Esophagus (tissue), 2 donors: ENCODE measurements at regions not wholly inside any gene's neighbourhood (a gene's known extent, or its start where the extent isn't known, plus 50 kb on each side); places are given as distances from the start of the nearest gene placed in this dataset.

ENCODE experiments used
- H3K27ac ChIP-seq, 2 donors: one replicate each; pipeline ENCODE4 v1.5.1; 2013; ENCODE audit warnings: low read depth in 2 of 2, mild to moderate bottlenecking in 2 of 2, inconsistent platforms in 1 of 2, low read length in 1 of 2, moderate library complexity in 1 of 2
- H3K27me3 ChIP-seq, 2 donors: one replicate each; pipeline ENCODE4 v1.6.1; 2013; ENCODE audit warnings: low read length in 2 of 2, control low read depth in 1 of 2, mild to moderate bottlenecking in 1 of 2; ENCODE audit not compliant: insufficient read depth in 2 of 2, control insufficient read depth in 1 of 2
- H3K36me3 ChIP-seq, 2 donors: one replicate each; pipeline ENCODE4 v1.6.1; 2013; ENCODE audit warnings: low read length in 1 of 2; ENCODE audit not compliant: control insufficient read depth in 2 of 2, insufficient read depth in 2 of 2
- H3K4me1 ChIP-seq, 2 donors: one replicate each; pipeline ENCODE4 v1.6.1; 2013; ENCODE audit warnings: low read length in 1 of 2; ENCODE audit not compliant: control insufficient read depth in 2 of 2, insufficient read depth in 2 of 2
- H3K4me3 ChIP-seq, 2 donors: one replicate each; pipeline ENCODE4 v1.5.1; 2013; ENCODE audit warnings: low read length in 2 of 2, mild to moderate bottlenecking in 2 of 2, low read depth in 1 of 2, moderate library complexity in 1 of 2
- H3K9me3 ChIP-seq, 2 donors: one replicate each; pipeline ENCODE4 v1.6.1; 2013; ENCODE audit warnings: mild to moderate bottlenecking in 2 of 2, low read depth in 1 of 2, low read length in 1 of 2, moderate library complexity in 1 of 2; ENCODE audit not compliant: control insufficient read depth in 2 of 2, insufficient read depth in 1 of 2
- WGBS, 2 donors: extraction: QIAGEN DNeasy Blood & Tissue Kit; methylation state at CpG; one replicate each; pipeline ENCODE4 v1.1.7; 2013; 5-methylcytosine and 5-hydroxymethylcytosine counted together
- donor health status: healthy with polysubstance abuse.
- donor health status: Bipolar disorder and iron deficiency.

DNA sequence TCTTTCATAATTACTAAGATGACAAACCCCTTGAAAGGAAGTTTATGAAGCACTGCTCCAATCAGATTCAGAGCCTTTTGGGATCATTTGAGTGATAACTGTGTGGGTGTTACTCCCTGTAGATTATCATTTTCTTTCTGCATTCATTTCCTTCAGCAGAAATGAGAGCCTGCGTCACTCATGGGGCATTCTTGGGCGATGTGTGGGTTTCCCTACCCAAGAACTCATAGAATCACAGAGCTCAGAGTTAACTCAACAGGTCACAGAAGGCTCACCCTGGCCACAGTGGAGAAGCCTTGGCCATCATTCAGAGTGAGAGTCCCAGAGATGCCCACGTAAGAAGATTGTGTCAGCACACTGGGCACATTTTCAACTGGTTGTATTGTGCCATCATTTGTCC, 401.9 kb downstream of the TLE4 start:
- Histone ChIP-seq H3K4me3 (no peak overlapping the region), H3K27ac (no peak overlapping the region), H3K9me3 (no peaks in the 10 kb centered on the region), H3K27me3 (no peaks in the 10 kb centered on the region), H3K36me3 (no peaks in the 10 kb centered on the region), H3K4me1 (no peaks in the 10 kb centered on the region)
- WGBS, 2 donors: 88 to 94% methylated on average over 3 of the region's 3 CpGs

DNA sequence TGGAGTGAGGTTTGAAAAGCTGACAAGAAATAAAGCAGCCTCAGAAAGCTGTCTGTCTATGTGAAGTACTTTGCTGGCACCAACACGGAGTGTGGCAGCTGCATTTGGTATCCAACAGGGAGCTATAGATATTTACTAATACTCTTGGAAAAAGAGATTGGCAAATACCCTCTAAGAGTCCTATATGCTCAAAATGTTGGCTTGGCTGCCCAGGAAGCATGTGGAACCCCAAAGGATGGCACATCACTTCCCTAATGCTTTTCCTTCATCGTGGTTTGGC, 398.3 kb downstream of the TLE4 start:
- Histone ChIP-seq H3K27me3 (no peaks in the 10 kb centered on the region), H3K4me3 (no peak overlapping the region), H3K9me3 (no peaks in the 10 kb centered on the region), H3K36me3 (no peaks in the 10 kb centered on the region), H3K4me1 (no peaks in the 10 kb centered on the region), H3K27ac (no peak overlapping the region)
- 85 to 90% methylated on average over 2 of the region's 2 CpGs for WGBS, 2 donors

GRCh38 chr9:79969393-79970145, 397.8 kb downstream of the TLE4 start:
- 81 to 85% methylated on average over 3 of the region's 3 CpGs for WGBS, 2 donors
- Histone ChIP-seq H3K36me3 (no peaks in the 10 kb centered on the region), H3K4me3 (no peak overlapping the region), H3K27me3 (no peaks in the 10 kb centered on the region), H3K27ac (no peak overlapping the region), H3K9me3 (no peaks in the 10 kb centered on the region), H3K4me1 (no peaks in the 10 kb centered on the region)

DNA sequence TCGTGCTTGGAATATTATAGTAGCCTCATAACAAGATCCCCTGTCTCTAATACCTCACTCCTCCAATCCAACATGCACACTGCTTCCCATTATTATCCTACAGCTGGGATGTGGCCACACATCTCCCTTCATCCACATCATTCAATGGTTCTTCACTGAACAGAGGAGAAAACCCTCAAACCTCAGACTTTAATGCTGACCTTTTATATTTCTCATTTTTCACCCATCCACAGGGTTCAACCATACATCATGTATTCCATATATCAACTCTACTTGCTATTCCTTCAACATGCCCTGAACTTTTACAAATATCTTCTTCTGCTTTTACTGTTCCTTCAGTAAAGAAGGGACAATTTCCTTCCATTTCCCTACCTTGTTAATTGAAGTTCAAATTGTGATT, 396.8 kb downstream of the TLE4 start:
- Histone ChIP-seq H3K4me3 (no peak overlapping the region), H3K4me1 (no peaks in the 10 kb centered on the region), H3K27me3 (no peaks in the 10 kb centered on the region), H3K36me3 (no peaks in the 10 kb centered on the region), H3K9me3 (no peaks in the 10 kb centered on the region), H3K27ac (no peak overlapping the region)
- 70 to 85% methylated on average over 1 of the region's 1 CpG for WGBS, 2 donors

GRCh38 chr9:79962836-79963235, 391.1 kb downstream of the TLE4 start:
- 78 to 87% methylated on average over 3 of the region's 3 CpGs for WGBS, 2 donors
- H3K27me3 ChIP-seq: no peaks in the 10 kb centered on the region

GRCh38 chr9:79962150-79962549, 390.4 kb downstream of the TLE4 start:
- Histone ChIP-seq H3K27ac (no peak overlapping the region), H3K9me3 (no peaks in the 10 kb centered on the region), H3K27me3 (no peaks in the 10 kb centered on the region), H3K4me1 (no peaks in the 10 kb centered on the region), H3K4me3 (no peak overlapping the region), H3K36me3 (no peaks in the 10 kb centered on the region)
- WGBS, 2 donors: 94 to 98% methylated on average over 1 of the region's 1 CpG

More at GRCh38 chr9:79962836-79963235, 391.1 kb downstream of the TLE4 start:
- Histone ChIP-seq H3K4me3 (no peak overlapping the region), H3K4me1 (no peaks in the 10 kb centered on the region), H3K27ac (no peak overlapping the region), H3K36me3 (no peaks in the 10 kb centered on the region), H3K9me3 (no peaks in the 10 kb centered on the region)

DNA sequence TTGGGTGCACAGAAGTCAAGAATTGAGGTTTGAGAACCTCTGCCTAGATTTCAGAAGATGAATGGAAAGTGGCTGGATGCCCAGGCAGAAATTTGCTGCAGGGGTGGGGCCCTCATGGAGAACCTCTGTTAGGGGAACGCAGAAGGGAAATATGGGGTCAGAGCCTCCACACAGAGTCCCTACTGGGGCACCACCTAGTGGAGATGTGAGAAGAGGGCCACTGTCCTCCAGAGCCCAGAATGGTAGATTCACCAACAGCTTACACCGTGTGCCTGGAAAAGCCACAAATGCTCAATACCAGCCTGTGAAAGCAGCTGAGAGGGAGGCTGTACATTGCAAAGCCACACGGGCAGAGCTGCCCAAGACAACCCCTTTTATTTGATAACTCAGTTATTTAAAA, 383.5 kb downstream of the TLE4 start:
- 72 to 73% methylated on average over 3 of the region's 3 CpGs for WGBS, 2 donors
- no peak overlapping the region for H3K27ac ChIP-seq
- H3K36me3 ChIP-seq: no peaks in the 10 kb centered on the region
- H3K9me3 ChIP-seq: no peaks in the 10 kb centered on the region
- no peaks in the 10 kb centered on the region for H3K4me1 ChIP-seq
- no peak overlapping the region for H3K4me3 ChIP-seq
- no peaks in the 10 kb centered on the region for H3K27me3 ChIP-seq

DNA sequence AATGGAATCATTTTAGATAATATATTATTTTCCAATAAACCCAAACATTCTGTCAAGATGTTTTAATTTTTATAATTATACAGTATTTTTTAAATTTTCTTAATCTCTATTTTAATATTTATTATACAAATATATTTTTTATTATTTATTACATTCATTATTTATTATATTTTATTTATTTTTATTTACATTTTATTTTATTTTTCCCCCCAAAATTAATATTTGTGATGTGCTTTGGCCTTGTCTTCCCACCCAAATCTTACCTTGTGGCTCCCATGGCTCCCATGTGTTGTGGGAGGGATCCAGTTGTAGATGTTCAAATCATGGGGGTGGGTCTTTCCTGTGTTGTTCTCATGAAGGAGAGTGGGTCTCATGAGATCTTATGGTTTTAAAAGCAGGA, 382.1 kb downstream of the TLE4 start:
- Histone ChIP-seq H3K9me3 (no peaks in the 10 kb centered on the region), H3K4me1 (no peaks in the 10 kb centered on the region), H3K4me3 (no peak overlapping the region), H3K27me3 (no peaks in the 10 kb centered on the region), H3K36me3 (no peaks in the 10 kb centered on the region), H3K27ac (no peak overlapping the region)

DNA sequence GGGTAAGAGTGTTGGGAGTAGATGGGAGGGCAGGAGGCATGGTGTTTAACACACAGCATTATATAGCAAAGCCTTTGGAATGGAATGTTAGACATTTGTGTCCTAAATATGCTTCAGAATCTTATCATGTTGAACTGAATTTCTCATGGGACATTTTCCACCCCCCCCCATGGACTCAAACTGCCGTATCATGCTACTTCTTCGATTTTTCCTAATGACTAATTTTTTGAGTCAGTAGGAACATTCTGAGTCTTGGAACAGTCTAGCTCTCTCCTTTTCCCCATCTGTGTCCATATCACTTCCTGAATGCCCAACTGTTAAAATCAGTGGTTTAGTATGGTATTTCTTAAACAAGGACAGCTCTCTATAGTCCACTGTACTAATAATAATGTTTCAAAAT, 380.6 kb downstream of the TLE4 start:
- Histone ChIP-seq H3K36me3 (no peaks in the 10 kb centered on the region), H3K4me1 (no peaks in the 10 kb centered on the region), H3K27ac (no peak overlapping the region), H3K27me3 (no peaks in the 10 kb centered on the region), H3K4me3 (no peak overlapping the region), H3K9me3 (no peaks in the 10 kb centered on the region)
- 86 to 89% methylated on average over 2 of the region's 2 CpGs for WGBS, 2 donors

DNA sequence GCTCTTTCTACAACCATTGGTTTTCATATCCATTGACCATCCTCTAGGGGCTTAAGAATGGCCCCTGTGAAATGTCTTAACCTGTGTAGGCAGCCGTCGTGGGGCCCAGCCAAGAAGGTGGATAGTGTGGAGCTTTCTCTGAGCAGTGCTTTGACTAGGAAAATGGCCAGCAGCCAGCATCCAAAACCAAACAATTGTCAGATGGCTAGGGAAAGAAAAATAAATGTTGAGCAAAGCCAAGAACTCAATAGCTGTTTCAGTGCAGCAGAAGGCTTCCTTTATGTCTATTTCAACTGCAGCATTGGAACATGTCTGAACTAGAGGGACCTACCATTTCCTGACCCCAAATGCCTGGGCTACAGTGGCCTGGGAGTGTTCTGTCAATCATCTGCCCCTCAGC, 374.9 kb downstream of the TLE4 start:
- Histone ChIP-seq H3K27ac (no peak overlapping the region), H3K4me3 (no peak overlapping the region), H3K9me3 (no peaks in the 10 kb centered on the region), H3K27me3 (no peaks in the 10 kb centered on the region), H3K4me1 (peaks cover 0 to 3% of the 10 kb centered on the region in 2 donors), H3K36me3 (no peaks in the 10 kb centered on the region)
- WGBS, 2 donors: 41 to 60% methylated on average over 2 of the region's 2 CpGs
